Activated naive CD8-positive, alpha-beta T cell treated with anti-CD3 and anti-CD28 coated beads, Interleukin-2, amount 10 ng/mL, durations not matched to agents 7 days and 5 days (primary cell): ENCODE measurements at regions not wholly inside any gene's neighbourhood (a gene's known extent, or its start where the extent isn't known, plus 50 kb on each side); places are given as distances from the start of the nearest gene placed in this dataset.

Experiments
- ATAC-seq: fragments of 150-1000 bp; cut with Tn5 transposase; one replicate; pipeline ENCODE4 v1.10.0; 2021; ENCODE audit warnings: low read depth, moderate library complexity
- POLR2A ChIA-PET: fragments of 350-600 bp; sonication (Branson Sonifier 250); formaldehyde crosslinking; loops from one replicate; lab custom pipeline; 2021; ENCODE audit warnings: antibody characterized with exemption; lab: Charles Lee
- DNase-seq: peaks from one replicate; pipeline ENCODE4 v3.0.0; 2021
- H3K27ac Mint-ChIP-seq: one replicate; pipeline ENCODE4 v1.8.0; 2022; ENCODE audit warnings: mild to moderate bottlenecking, mixed read lengths
- H3K27me3 Mint-ChIP-seq: one replicate; pipeline ENCODE4 v1.8.0; 2022; ENCODE audit warnings: mild to moderate bottlenecking, moderate library complexity, mixed read lengths
- H3K36me3 Mint-ChIP-seq: one replicate; pipeline ENCODE4 v1.8.0; 2021; ENCODE audit warnings: mild to moderate bottlenecking, mixed read lengths
- H3K4me1 Mint-ChIP-seq: one replicate; pipeline ENCODE4 v1.8.0; 2021; ENCODE audit warnings: mixed read lengths
- H3K4me3 Mint-ChIP-seq: one replicate; pipeline ENCODE4 v1.8.0; 2022; ENCODE audit warnings: mild to moderate bottlenecking, moderate library complexity, mixed read lengths
- H3K9me3 Mint-ChIP-seq: one replicate; pipeline ENCODE4 v1.8.0; 2021; ENCODE audit warnings: mixed read lengths

GRCh38 chr3:5270666-5271371, 83.3 kb downstream of the EDEM1 start:
- H3K9me3 Mint-ChIP-seq = no peaks in the 10 kb centered on the region
- POLR2A ChIA-PET = no interaction called here
- no peaks in the 10 kb centered on the region for H3K4me1 Mint-ChIP-seq
- DNase-seq = no peak
- no peaks in the 10 kb centered on the region for H3K27me3 Mint-ChIP-seq
- H3K36me3 Mint-ChIP-seq = no peaks in the 10 kb centered on the region
- no peak overlapping the region for H3K4me3 Mint-ChIP-seq
- no peak for ATAC-seq
- H3K27ac Mint-ChIP-seq = no peak overlapping the region

GRCh38 chr3:5271372-5271683, 83.8 kb downstream of the EDEM1 start:
- DNase-seq (no peak), ATAC-seq (no peak)
- H3K4me3 Mint-ChIP-seq = no peak overlapping the region
- H3K27me3 Mint-ChIP-seq = no peaks in the 10 kb centered on the region
- no peak overlapping the region for H3K27ac Mint-ChIP-seq
- no peaks in the 10 kb centered on the region for H3K4me1 Mint-ChIP-seq
- H3K9me3 Mint-ChIP-seq = no peaks in the 10 kb centered on the region
- POLR2A ChIA-PET = no interaction called here
- no peaks in the 10 kb centered on the region for H3K36me3 Mint-ChIP-seq

- Mint-ChIP-seq H3K27me3 (no peaks in the 10 kb centered on the region), H3K9me3 (no peaks in the 10 kb centered on the region), H3K36me3 (no peaks in the 10 kb centered on the region), H3K4me1 (no peaks in the 10 kb centered on the region), H3K27ac (no peak overlapping the region), H3K4me3 (no peak overlapping the region)
- ATAC-seq = no peak
- POLR2A ChIA-PET = no interaction called here
- no peak for DNase-seq
Observed at GRCh38 chr3:5272387-5272786, 84.9 kb downstream of the EDEM1 start.

GRCh38 chr3:5274091-5274490, 86.6 kb downstream of the EDEM1 start:
- ATAC-seq (no peak), DNase-seq (no peak)
- H3K27me3 Mint-ChIP-seq = peaks cover 3% of the 10 kb centered on the region
- no peaks in the 10 kb centered on the region for H3K9me3 Mint-ChIP-seq
- no peaks in the 10 kb centered on the region for H3K4me1 Mint-ChIP-seq
- H3K4me3 Mint-ChIP-seq = no peak overlapping the region
- POLR2A ChIA-PET = no interaction called here
- H3K27ac Mint-ChIP-seq = no peak overlapping the region
- H3K36me3 Mint-ChIP-seq = no peaks in the 10 kb centered on the region

GRCh38 chr3:5275529-5275928, 88.0 kb downstream of the EDEM1 start:
- no peak for ATAC-seq
- H3K4me3 Mint-ChIP-seq = no peak overlapping the region
- peaks cover 3% of the 10 kb centered on the region for H3K9me3 Mint-ChIP-seq

GRCh38 chr3:5276934-5277333, 89.4 kb downstream of the EDEM1 start:
- Mint-ChIP-seq H3K4me1 (no peaks in the 10 kb centered on the region), H3K9me3 (peaks cover 6% of the 10 kb centered on the region), H3K36me3 (no peaks in the 10 kb centered on the region), H3K27ac (no peak overlapping the region), H3K4me3 (no peak overlapping the region), H3K27me3 (peaks cover 9% of the 10 kb centered on the region)
- POLR2A ChIA-PET = no interaction called here
- DNase-seq (no peak), ATAC-seq (no peak)

More at GRCh38 chr3:5275529-5275928, 88.0 kb downstream of the EDEM1 start:
- Mint-ChIP-seq H3K27ac (no peak overlapping the region), H3K36me3 (no peaks in the 10 kb centered on the region), H3K27me3 (peaks cover 6% of the 10 kb centered on the region), H3K4me1 (no peaks in the 10 kb centered on the region)
- DNase-seq = no peak
- POLR2A ChIA-PET = no interaction called here

- H3K27me3 Mint-ChIP-seq = peaks cover 9% of the 10 kb centered on the region
- no peak for ATAC-seq
- no peaks in the 10 kb centered on the region for H3K36me3 Mint-ChIP-seq
- peaks cover 6% of the 10 kb centered on the region for H3K9me3 Mint-ChIP-seq
- no peaks in the 10 kb centered on the region for H3K4me1 Mint-ChIP-seq
- no peak overlapping the region for H3K27ac Mint-ChIP-seq
- POLR2A ChIA-PET = no interaction called here
- DNase-seq = no peak
- H3K4me3 Mint-ChIP-seq = no peak overlapping the region
Observed at GRCh38 chr3:5277612-5278236, 90.2 kb downstream of the EDEM1 start.

GRCh38 chr3:5278666-5279065, 91.2 kb downstream of the EDEM1 start:
- no peak for ATAC-seq
- Mint-ChIP-seq H3K4me3 (no peak overlapping the region), H3K27me3 (peaks cover 9% of the 10 kb centered on the region), H3K4me1 (no peaks in the 10 kb centered on the region), H3K9me3 (peaks cover 6% of the 10 kb centered on the region), H3K36me3 (no peaks in the 10 kb centered on the region), H3K27ac (no peak overlapping the region)
- POLR2A ChIA-PET = no interaction called here
- no peak for DNase-seq

- POLR2A ChIA-PET = no interaction called here
- no peak for ATAC-seq
- no peak overlapping the region for H3K4me3 Mint-ChIP-seq
- H3K36me3 Mint-ChIP-seq = no peaks in the 10 kb centered on the region
- no peak overlapping the region for H3K27ac Mint-ChIP-seq
- peaks cover 9% of the 10 kb centered on the region for H3K27me3 Mint-ChIP-seq
- H3K4me1 Mint-ChIP-seq = no peaks in the 10 kb centered on the region
- DNase-seq = no peak
- H3K9me3 Mint-ChIP-seq = peaks cover 6% of the 10 kb centered on the region
Observed at GRCh38 chr3:5282703-5283102, 95.2 kb downstream of the EDEM1 start.

- POLR2A ChIA-PET = no interaction called here
- H3K9me3 Mint-ChIP-seq = peaks cover 3% of the 10 kb centered on the region
- no peaks in the 10 kb centered on the region for H3K4me1 Mint-ChIP-seq
- peaks cover 8% of the 10 kb centered on the region for H3K27me3 Mint-ChIP-seq
- H3K4me3 Mint-ChIP-seq = no peak overlapping the region
- no peak overlapping the region for H3K27ac Mint-ChIP-seq
- DNase-seq (no peak), ATAC-seq (no peak)
- no peaks in the 10 kb centered on the region for H3K36me3 Mint-ChIP-seq
Observed at GRCh38 chr3:5285439-5285838, 97.9 kb downstream of the EDEM1 start.

- no peak overlapping the region for H3K27ac Mint-ChIP-seq
- POLR2A ChIA-PET = no interaction called here
- H3K4me3 Mint-ChIP-seq = no peak overlapping the region
- peaks cover 4% of the 10 kb centered on the region for H3K27me3 Mint-ChIP-seq
- H3K36me3 Mint-ChIP-seq = no peaks in the 10 kb centered on the region
- no peaks in the 10 kb centered on the region for H3K4me1 Mint-ChIP-seq
- ATAC-seq (no peak), DNase-seq (no peak)
- no peaks in the 10 kb centered on the region for H3K9me3 Mint-ChIP-seq
Observed at GRCh38 chr3:5290915-5291314, 103.4 kb downstream of the EDEM1 start.

- no peaks in the 10 kb centered on the region for H3K9me3 Mint-ChIP-seq
- ATAC-seq (no peak), DNase-seq (no peak)
- no peak overlapping the region for H3K27ac Mint-ChIP-seq
- H3K27me3 Mint-ChIP-seq = peaks cover 4% of the 10 kb centered on the region
- peaks cover 2% of the 10 kb centered on the region for H3K4me1 Mint-ChIP-seq
- no peaks in the 10 kb centered on the region for H3K36me3 Mint-ChIP-seq
- POLR2A ChIA-PET = no interaction called here
- H3K4me3 Mint-ChIP-seq = no peak overlapping the region
Observed at GRCh38 chr3:5292512-5292911, 105.0 kb downstream of the EDEM1 start.

GRCh38 chr3:5293207-5293606, 105.7 kb downstream of the EDEM1 start:
- no peak overlapping the region for H3K27ac Mint-ChIP-seq
- H3K36me3 Mint-ChIP-seq = no peaks in the 10 kb centered on the region
- no peaks in the 10 kb centered on the region for H3K9me3 Mint-ChIP-seq
- DNase-seq = no peak
- H3K4me1 Mint-ChIP-seq = peaks cover 2% of the 10 kb centered on the region
- H3K4me3 Mint-ChIP-seq = no peak overlapping the region
- POLR2A ChIA-PET = no interaction called here
- no peak for ATAC-seq
- peaks cover 4% of the 10 kb centered on the region for H3K27me3 Mint-ChIP-seq

- Mint-ChIP-seq H3K36me3 (no peaks in the 10 kb centered on the region), H3K4me3 (no peak overlapping the region), H3K27ac (no peak overlapping the region), H3K27me3 (no peaks in the 10 kb centered on the region), H3K9me3 (no peaks in the 10 kb centered on the region), H3K4me1 (peaks cover 2% of the 10 kb centered on the region)
- ATAC-seq (no peak), DNase-seq (no peak)
- POLR2A ChIA-PET = no interaction called here
Observed at GRCh38 chr3:5294356-5294755, 106.8 kb downstream of the EDEM1 start.
